MCF 10A (cell line): ENCODE measurements at regions not wholly inside any gene's neighbourhood (a gene's known extent, or its start where the extent isn't known, plus 50 kb on each side); places are given as distances from the start of the nearest gene placed in this dataset.

ENCODE experiments used
- BruUV-seq: library from RNA; stranded (reverse); fragments of 400-500 nt; replicated peaks from 2 replicates; lab custom pipeline; 2021; lab: Mats Ljungman, UMichigan
- CTCF ChIA-PET: fragments of 300-600 bp; sonication (Branson Sonifier 250); formaldehyde crosslinking; extraction: SDS; loops from one replicate; lab custom pipeline; 2021; ENCODE audit warnings: antibody characterized with exemption, inconsistent platforms; lab: Yijun Ruan, JAX
- POLR2A ChIA-PET: fragments of 300-600, 350-650 bp; sonication (Branson Sonifier 250); formaldehyde crosslinking; extraction: SDS; loops from one replicate; lab custom pipeline; 2020; ENCODE audit warnings: antibody characterized with exemption, inconsistent platforms; lab: Yijun Ruan, JAX
- DNase-seq: peaks from one replicate; pipeline ENCODE4 v3.0.0-alpha.2; 2018; ENCODE audit not compliant: unreplicated experiment
- H3K27ac Mint-ChIP-seq: one replicate; pipeline ENCODE4 v1.8.0; 2022; ENCODE audit warnings: mild to moderate bottlenecking, low read depth, mixed read lengths; ENCODE audit not compliant: unreplicated experiment
- H3K27me3 Mint-ChIP-seq: one replicate; pipeline ENCODE4 v1.8.0; 2022; ENCODE audit warnings: mixed read lengths; ENCODE audit not compliant: insufficient read depth, unreplicated experiment
- H3K36me3 Mint-ChIP-seq: one replicate; pipeline ENCODE4 v1.8.0; 2022; ENCODE audit warnings: mild to moderate bottlenecking, moderate library complexity, mixed read lengths; ENCODE audit not compliant: insufficient read depth, unreplicated experiment
- H3K4me1 Mint-ChIP-seq: one replicate; pipeline ENCODE4 v1.8.0; 2022; ENCODE audit warnings: mixed read lengths; ENCODE audit not compliant: insufficient read depth, unreplicated experiment
- H3K4me3 Mint-ChIP-seq: one replicate; pipeline ENCODE4 v1.8.0; 2022; ENCODE audit warnings: mild to moderate bottlenecking, moderate library complexity, mixed read lengths; ENCODE audit not compliant: unreplicated experiment
- H3K9me3 Mint-ChIP-seq: one replicate; pipeline ENCODE4 v1.8.0; 2022; ENCODE audit warnings: mixed read lengths; ENCODE audit not compliant: unreplicated experiment
- CTCF ChIP-seq: fragments of 200-600 bp; IDR thresholded peaks from one replicate; pipeline ENCODE4 v1.8.0; 2022; ENCODE audit warnings: antibody characterized with exemption, mild to moderate bottlenecking; ENCODE audit not compliant: unreplicated experiment
- intact Hi-C: fragments of 100-400 bp; cut with micrococcal nuclease; formaldehyde crosslinking; loops from 2 replicates; pipeline ENCODE4 v1.14.1; 2022

- intact Hi-C loops: no loop called here
- peaks cover 8% of the 10 kb centered on the region for H3K9me3 Mint-ChIP-seq
- no peak for TF ChIP-seq CTCF
- CTCF ChIA-PET: no interaction called here
- H3K36me3 Mint-ChIP-seq: no peaks in the 10 kb centered on the region
- no peak overlapping the region for H3K4me3 Mint-ChIP-seq
- POLR2A ChIA-PET: no interaction called here
- H3K4me1 Mint-ChIP-seq: no peaks in the 10 kb centered on the region
- no peak overlapping the region for H3K27ac Mint-ChIP-seq
- no peaks in the 10 kb centered on the region for H3K27me3 Mint-ChIP-seq
- no peak for DNase-seq
- BruUV-seq: no TSS peak
Observed at GRCh38 chrX:128543114-128543513, 490.9 kb upstream of the ACTRT1 start.

GRCh38 chrX:128518508-128518907, 466.3 kb upstream of the ACTRT1 start:
- CTCF ChIA-PET: interaction anchor here (0.6 to 4.5 kb wide), 13 partner anchors 10 to 1214 kb away, joined by 3 to 25 read pairs (median 4); no protein-coding TSS in a partner anchor
- BruUV-seq: no TSS peak
- peak; percentile 42 for DNase-seq

GRCh38 chrX:128517691-128518090, 465.5 kb upstream of the ACTRT1 start:
- CTCF ChIA-PET: interaction anchor here (0.6 to 4.5 kb wide), 9 partner anchors 9 to 412 kb away, joined by 3 to 25 read pairs (median 4); no protein-coding TSS in a partner anchor
- intact Hi-C loops: loop anchor here (1.0 to 5.0 kb wide), 3 partner anchors 266 to 1745 kb away; no protein-coding TSS in a partner anchor
- no peak for DNase-seq
- H3K4me3 Mint-ChIP-seq: no peak overlapping the region
- TF ChIP-seq CTCF: no peak
- POLR2A ChIA-PET: no interaction called here
- no peaks in the 10 kb centered on the region for H3K27me3 Mint-ChIP-seq
- no TSS peak for BruUV-seq
- H3K4me1 Mint-ChIP-seq: no peaks in the 10 kb centered on the region
- peaks cover 6% of the 10 kb centered on the region for H3K9me3 Mint-ChIP-seq
- no peak overlapping the region for H3K27ac Mint-ChIP-seq
- H3K36me3 Mint-ChIP-seq: no peaks in the 10 kb centered on the region

More at GRCh38 chrX:128518508-128518907, 466.3 kb upstream of the ACTRT1 start:
- no peak overlapping the region for H3K4me3 Mint-ChIP-seq
- POLR2A ChIA-PET: no interaction called here
- no peaks in the 10 kb centered on the region for H3K27me3 Mint-ChIP-seq
- intact Hi-C loops: loop anchor here (1.0 to 5.0 kb wide), 3 partner anchors 267 to 1746 kb away; no protein-coding TSS in a partner anchor
- TF ChIP-seq CTCF: peak; percentile 64
- peaks cover 12% of the 10 kb centered on the region for H3K9me3 Mint-ChIP-seq
- no peaks in the 10 kb centered on the region for H3K36me3 Mint-ChIP-seq
- H3K27ac Mint-ChIP-seq: no peak overlapping the region
- no peaks in the 10 kb centered on the region for H3K4me1 Mint-ChIP-seq

GRCh38 chrX:128504496-128504895, 452.3 kb upstream of the ACTRT1 start:
- no peak overlapping the region for H3K27ac Mint-ChIP-seq
- POLR2A ChIA-PET: no interaction called here
- CTCF ChIA-PET: interaction anchor here (1.1 kb wide), 1 partner anchor 12 kb away, joined by 8 read pairs; no protein-coding TSS in a partner anchor
- no peaks in the 10 kb centered on the region for H3K4me1 Mint-ChIP-seq
- no peak for TF ChIP-seq CTCF
- no TSS peak for BruUV-seq
- no peak overlapping the region for H3K4me3 Mint-ChIP-seq
- no peaks in the 10 kb centered on the region for H3K27me3 Mint-ChIP-seq
- no peaks in the 10 kb centered on the region for H3K36me3 Mint-ChIP-seq
- intact Hi-C loops: no loop called here
- no peak for DNase-seq
- peaks cover 8% of the 10 kb centered on the region for H3K9me3 Mint-ChIP-seq
